ENCODE measurements at regions not wholly inside any gene's neighbourhood (a gene's known extent, or its start where the extent isn't known, plus 50 kb on each side); places are given as distances from the start of the nearest gene placed in this dataset.
"Not testable (repeated sequence)": the region's sequence is repeated elsewhere in the genome, so short reads cannot be mapped to it uniquely, and the experiment has no call there.

- Histone ChIP-seq H3K27ac (ENCODE audit: low read depth, low read length, severe bottlenecking) (no peak overlapping the region), H3K4me3 (ENCODE audit: extremely low read depth, insufficient read depth, low read length, poor library complexity, severe bottlenecking) (no peak overlapping the region), H3K9me3 (ENCODE audit: control insufficient read depth, low read length) (no peaks in the 10 kb centered on the region), H3K36me3 (ENCODE audit: control insufficient read depth, insufficient read depth, low read length) (no peaks in the 10 kb centered on the region), H3K4me1 (ENCODE audit: control insufficient read depth, insufficient read depth, low read length, poor library complexity, severe bottlenecking) (no peaks in the 10 kb centered on the region)
- WGBS, 2 experiments (ENCODE audit: insufficient coverage in 2 of 2): 98 to 100% methylated on average over 2 to 4 of the region's 6 CpGs
These were observed 223.9 kb downstream of the SREK1 start for GRCh38 chr5:66367814-66368541.

- Histone ChIP-seq H3K4me1 (ENCODE audit: control insufficient read depth, insufficient read depth, low read length, poor library complexity, severe bottlenecking) (no peaks in the 10 kb centered on the region), H3K4me3 (ENCODE audit: extremely low read depth, insufficient read depth, low read length, poor library complexity, severe bottlenecking) (no peak overlapping the region), H3K36me3 (ENCODE audit: control insufficient read depth, insufficient read depth, low read length) (no peaks in the 10 kb centered on the region), H3K9me3 (ENCODE audit: control insufficient read depth, low read length) (no peaks in the 10 kb centered on the region), H3K27ac (ENCODE audit: low read depth, low read length, severe bottlenecking) (no peak overlapping the region)
- WGBS, 2 experiments (ENCODE audit: insufficient coverage in 2 of 2): 80% methylated on average over 1 of the region's 2 CpGs; no CpG with 5 or more reads in 1 of the 2 experiments
These were observed 224.7 kb downstream of the SREK1 start for GRCh38 chr5:66368811-66369210.

DNA sequence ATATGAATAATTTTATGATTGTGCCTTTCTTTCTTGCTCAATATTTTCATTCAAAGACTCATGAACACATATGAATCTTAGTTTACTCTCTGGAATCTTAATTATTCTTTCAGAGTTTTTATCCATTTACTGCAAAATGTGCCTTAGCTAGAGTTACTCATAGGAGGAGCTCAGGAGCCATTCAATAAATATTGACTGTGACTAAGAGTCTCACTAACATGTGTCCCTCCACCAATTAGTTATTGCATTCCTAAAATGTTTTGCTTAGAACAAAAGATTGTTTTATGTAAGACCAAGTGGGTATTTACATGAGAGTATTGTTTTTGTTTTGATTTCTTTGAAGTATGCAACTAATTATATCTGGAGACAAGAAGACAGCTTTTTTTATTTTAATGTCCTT, 218.4 kb upstream of the MAST4 start:
- Histone ChIP-seq H3K36me3 (ENCODE audit: control insufficient read depth, insufficient read depth, low read length) (no peaks in the 10 kb centered on the region), H3K4me1 (ENCODE audit: control insufficient read depth, insufficient read depth, low read length, poor library complexity, severe bottlenecking) (no peaks in the 10 kb centered on the region), H3K4me3 (ENCODE audit: extremely low read depth, insufficient read depth, low read length, poor library complexity, severe bottlenecking) (no peak overlapping the region), H3K9me3 (ENCODE audit: control insufficient read depth, low read length) (peaks cover 3% of the 10 kb centered on the region), H3K27ac (ENCODE audit: low read depth, low read length, severe bottlenecking) (no peak overlapping the region)

- Histone ChIP-seq H3K4me3 (ENCODE audit: extremely low read depth, insufficient read depth, low read length, poor library complexity, severe bottlenecking) (no peak overlapping the region), H3K36me3 (ENCODE audit: control insufficient read depth, insufficient read depth, low read length) (no peaks in the 10 kb centered on the region), H3K4me1 (ENCODE audit: control insufficient read depth, insufficient read depth, low read length, poor library complexity, severe bottlenecking) (no peaks in the 10 kb centered on the region), H3K9me3 (ENCODE audit: control insufficient read depth, low read length) (peaks cover 3% of the 10 kb centered on the region), H3K27ac (ENCODE audit: low read depth, low read length, severe bottlenecking) (no peak overlapping the region)
- no CpG with 5 or more reads among the region's 1 CpG for WGBS, 2 experiments (ENCODE audit: insufficient coverage in 2 of 2)
These were observed 217.8 kb upstream of the MAST4 start for GRCh38 chr5:66378407-66378806.

DNA sequence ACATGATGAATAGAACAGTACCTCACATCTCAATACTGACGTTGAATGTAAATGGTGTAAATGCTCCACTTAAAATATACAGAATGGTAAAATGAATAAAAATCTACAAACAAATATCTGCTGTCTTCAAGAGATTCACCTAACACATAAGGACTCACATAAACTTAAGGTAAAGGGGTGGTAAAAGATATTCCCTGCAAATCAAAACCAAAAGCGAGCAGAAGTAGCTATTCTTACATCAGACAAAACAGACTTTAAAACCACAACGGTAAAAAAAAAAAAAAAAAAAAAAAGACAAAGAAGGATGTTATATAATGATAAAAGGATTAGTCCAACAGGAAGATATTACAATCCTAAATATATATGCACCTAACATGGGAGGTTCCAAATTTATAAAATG, 214.0 kb upstream of the MAST4 start:
- H3K4me3 ChIP-seq (ENCODE audit: extremely low read depth, insufficient read depth, low read length, poor library complexity, severe bottlenecking): no peak overlapping the region
- peaks cover 3% of the 10 kb centered on the region for H3K9me3 ChIP-seq (ENCODE audit: control insufficient read depth, low read length)
- no CpG with 5 or more reads among the region's 3 CpGs for WGBS, 2 experiments (ENCODE audit: insufficient coverage in 2 of 2)
- no peak overlapping the region for H3K27ac ChIP-seq (ENCODE audit: low read depth, low read length, severe bottlenecking)
- H3K4me1 ChIP-seq (ENCODE audit: control insufficient read depth, insufficient read depth, low read length, poor library complexity, severe bottlenecking): no peaks in the 10 kb centered on the region
- H3K36me3 ChIP-seq (ENCODE audit: control insufficient read depth, insufficient read depth, low read length): no peaks in the 10 kb centered on the region

GRCh38 chr5:66405145-66405544, 191.0 kb upstream of the MAST4 start:
- H3K36me3 ChIP-seq (ENCODE audit: control insufficient read depth, insufficient read depth, low read length); H3K9me3 ChIP-seq (ENCODE audit: control insufficient read depth, low read length); H3K27ac ChIP-seq (ENCODE audit: low read depth, low read length, severe bottlenecking); H3K4me3 ChIP-seq (ENCODE audit: extremely low read depth, insufficient read depth, low read length, poor library complexity, severe bottlenecking); H3K4me1 ChIP-seq (ENCODE audit: control insufficient read depth, insufficient read depth, low read length, poor library complexity, severe bottlenecking): not testable (repeated sequence)
- 100% methylated on average over 1 of the region's 3 CpGs; no CpG with 5 or more reads in 1 of the 2 experiments for WGBS, 2 experiments (ENCODE audit: insufficient coverage in 2 of 2)

- 87% methylated on average over 2 to 3 of the region's 3 CpGs for WGBS, 2 experiments (ENCODE audit: insufficient coverage in 2 of 2)
- Histone ChIP-seq H3K9me3 (ENCODE audit: control insufficient read depth, low read length) (peaks cover 4% of the 10 kb centered on the region), H3K4me1 (ENCODE audit: control insufficient read depth, insufficient read depth, low read length, poor library complexity, severe bottlenecking) (no peaks in the 10 kb centered on the region), H3K4me3 (ENCODE audit: extremely low read depth, insufficient read depth, low read length, poor library complexity, severe bottlenecking) (no peak overlapping the region), H3K36me3 (ENCODE audit: control insufficient read depth, insufficient read depth, low read length) (no peaks in the 10 kb centered on the region), H3K27ac (ENCODE audit: low read depth, low read length, severe bottlenecking) (no peak overlapping the region)
These were observed 189.3 kb upstream of the MAST4 start for GRCh38 chr5:66406761-66407336.

GRCh38 chr5:66407765-66408164, 188.4 kb upstream of the MAST4 start:
- H3K4me1 ChIP-seq (ENCODE audit: control insufficient read depth, insufficient read depth, low read length, poor library complexity, severe bottlenecking): no peaks in the 10 kb centered on the region
- no peak overlapping the region for H3K4me3 ChIP-seq (ENCODE audit: extremely low read depth, insufficient read depth, low read length, poor library complexity, severe bottlenecking)
- no peaks in the 10 kb centered on the region for H3K36me3 ChIP-seq (ENCODE audit: control insufficient read depth, insufficient read depth, low read length)
- no peak overlapping the region for H3K27ac ChIP-seq (ENCODE audit: low read depth, low read length, severe bottlenecking)
- H3K9me3 ChIP-seq (ENCODE audit: control insufficient read depth, low read length): peaks cover 4% of the 10 kb centered on the region

DNA sequence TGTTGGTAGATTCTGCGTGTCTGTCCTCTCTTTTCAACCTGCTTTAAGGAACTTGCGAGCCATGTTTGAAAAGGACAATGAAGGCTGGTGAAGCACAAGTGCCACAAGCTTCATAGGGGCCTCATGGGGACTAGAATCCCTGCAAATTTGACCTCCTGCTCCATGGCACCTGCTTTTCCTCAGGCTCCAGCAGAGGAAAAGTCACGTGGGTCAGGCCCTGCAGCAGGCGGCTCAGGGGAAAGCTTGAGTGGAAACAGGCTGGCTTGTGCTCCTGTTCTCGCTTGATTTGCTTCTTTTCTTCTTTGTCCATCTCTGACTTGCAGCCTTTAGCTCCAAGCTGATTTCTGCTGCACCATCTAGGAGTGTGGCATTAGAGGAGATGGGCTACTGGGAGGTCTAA, 187.6 kb upstream of the MAST4 start:
- no peaks in the 10 kb centered on the region for H3K4me1 ChIP-seq (ENCODE audit: control insufficient read depth, insufficient read depth, low read length, poor library complexity, severe bottlenecking)
- H3K27ac ChIP-seq (ENCODE audit: low read depth, low read length, severe bottlenecking): no peak overlapping the region
- no peak overlapping the region for H3K4me3 ChIP-seq (ENCODE audit: extremely low read depth, insufficient read depth, low read length, poor library complexity, severe bottlenecking)
- peaks cover 4% of the 10 kb centered on the region for H3K9me3 ChIP-seq (ENCODE audit: control insufficient read depth, low read length)
- no peaks in the 10 kb centered on the region for H3K36me3 ChIP-seq (ENCODE audit: control insufficient read depth, insufficient read depth, low read length)
- 83 to 93% methylated on average over 4 to 5 of the region's 5 CpGs for WGBS, 2 experiments (ENCODE audit: insufficient coverage in 2 of 2)

DNA sequence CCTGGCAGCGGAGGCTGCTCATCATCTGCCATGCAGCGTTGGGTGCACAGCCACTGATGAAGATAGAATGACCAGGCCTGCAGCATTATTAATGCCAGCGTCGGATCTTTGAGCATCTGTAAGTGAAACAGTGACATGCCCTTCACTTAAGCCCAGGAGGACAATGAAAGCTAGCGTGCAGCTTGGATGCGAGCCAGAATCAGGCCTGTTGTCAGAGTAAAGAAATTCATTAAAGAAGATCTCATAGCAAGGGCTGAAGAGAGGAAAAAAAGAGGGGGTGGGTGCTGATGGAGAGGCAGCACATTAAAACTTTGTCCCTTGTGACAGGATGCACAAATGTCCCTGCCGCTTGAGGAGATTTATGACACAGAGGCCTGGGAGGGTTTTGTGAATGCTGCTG, 186.1 kb upstream of the MAST4 start:
- Histone ChIP-seq H3K4me1 (ENCODE audit: control insufficient read depth, insufficient read depth, low read length, poor library complexity, severe bottlenecking) (no peaks in the 10 kb centered on the region), H3K4me3 (ENCODE audit: extremely low read depth, insufficient read depth, low read length, poor library complexity, severe bottlenecking) (no peak overlapping the region), H3K9me3 (ENCODE audit: control insufficient read depth, low read length) (peaks cover 4% of the 10 kb centered on the region), H3K27ac (ENCODE audit: low read depth, low read length, severe bottlenecking) (no peak overlapping the region), H3K36me3 (ENCODE audit: control insufficient read depth, insufficient read depth, low read length) (no peaks in the 10 kb centered on the region)
- WGBS, 2 experiments (ENCODE audit: insufficient coverage in 2 of 2): 96 to 100% methylated on average over 6 to 7 of the region's 7 CpGs

DNA sequence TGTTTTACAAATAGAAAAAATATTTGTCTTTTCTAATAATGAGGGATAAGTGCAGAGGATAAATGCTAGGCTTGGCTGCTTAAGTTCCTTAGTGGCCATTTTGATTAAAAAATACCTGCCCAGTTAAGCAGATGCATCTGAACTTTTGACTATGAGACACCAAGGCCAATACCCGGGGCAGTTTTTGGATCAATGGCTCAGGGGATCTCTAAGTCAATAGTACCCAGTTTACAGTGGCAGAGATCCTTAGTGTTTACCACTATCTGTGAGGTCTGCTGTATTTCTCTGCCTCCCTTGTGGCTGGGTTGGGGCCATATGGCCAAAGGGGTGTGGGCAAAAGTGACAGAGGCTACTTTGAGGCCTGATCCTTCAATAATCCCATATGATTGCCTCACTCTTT, 184.5 kb upstream of the MAST4 start:
- Histone ChIP-seq H3K4me3 (ENCODE audit: extremely low read depth, insufficient read depth, low read length, poor library complexity, severe bottlenecking) (no peak overlapping the region), H3K27ac (ENCODE audit: low read depth, low read length, severe bottlenecking) (no peak overlapping the region), H3K4me1 (ENCODE audit: control insufficient read depth, insufficient read depth, low read length, poor library complexity, severe bottlenecking) (no peaks in the 10 kb centered on the region), H3K9me3 (ENCODE audit: control insufficient read depth, low read length) (peaks cover 4% of the 10 kb centered on the region), H3K36me3 (ENCODE audit: control insufficient read depth, insufficient read depth, low read length) (no peaks in the 10 kb centered on the region)
- 100% methylated on average over 1 of the region's 1 CpG for WGBS, 2 experiments (ENCODE audit: insufficient coverage in 2 of 2)
